HepG2 (cell line): ENCODE measurements at regions not wholly inside any gene's neighbourhood (a gene's known extent, or its start where the extent isn't known, plus 50 kb on each side); places are given as distances from the start of the nearest gene placed in this dataset.

ENCODE experiments used
- FOXJ3 ChIP-seq: sonication (generic); formaldehyde crosslinking; IDR thresholded peaks from 2 replicates; pipeline ENCODE4 v1.4.0; 2020; ENCODE audit warnings: missing genetic modification reagents, mild to moderate bottlenecking, borderline replicate concordance
- GATA4 ChIP-seq: sonication (generic); IDR thresholded peaks from 2 replicates; pipeline ENCODE4 v1.6.1; 2016; ENCODE audit warnings: antibody characterized with exemption, low read depth, borderline replicate concordance
- MXI1 ChIP-seq: IDR thresholded peaks from 3 replicates; pipeline ENCODE4 v1.6.1; 2012; ENCODE audit warnings: low read depth, low read length, inconsistent platforms, borderline replicate concordance
- SOX5 ChIP-seq: IDR thresholded peaks from 2 replicates; pipeline ENCODE4 v1.6.1; 2016; ENCODE audit warnings: borderline replicate concordance
- TFDP1 ChIP-seq: IDR thresholded peaks from 2 replicates; pipeline ENCODE4 v1.6.1; 2016; ENCODE audit warnings: missing compliant biosample characterization, missing genetic modification reagents, borderline replicate concordance
- ZEB1 ChIP-seq: IDR thresholded peaks from 2 replicates; pipeline ENCODE4 v1.6.1; 2012; ENCODE audit warnings: mild to moderate bottlenecking, low read depth, inconsistent platforms; ENCODE audit not compliant: insufficient replicate concordance
- TF ChIP-seq, protein P1 (sequence below): sonication (generic); formaldehyde crosslinking; IDR thresholded peaks from 2 replicates; pipeline ENCODE4 v1.8.1; 2023; ENCODE audit warnings: mild to moderate bottlenecking, missing genetic modification reagents, borderline replicate concordance
- TF ChIP-seq, protein P2 (sequence below): sonication (generic); formaldehyde crosslinking; IDR thresholded peaks from 2 replicates; pipeline ENCODE4 v1.5.1; 2020; ENCODE audit warnings: mild to moderate bottlenecking, missing genetic modification reagents, moderate library complexity
- TF ChIP-seq, protein P3 (sequence below): sonication (generic); formaldehyde crosslinking; IDR thresholded peaks from 2 replicates; pipeline ENCODE4 v1.5.1; 2020; ENCODE audit warnings: mild to moderate bottlenecking, missing genetic modification reagents, moderate library complexity

GRCh38 chr7:46153951-46154787 is 233.1 kb upstream of the IGFBP3 start (continued):
- TF ChIP-seq MXI1 = peak; percentile 41; the same call in 1 of the 3 replicates
- no peak for TF ChIP-seq GATA4
- TF ChIP-seq, protein P1, sequence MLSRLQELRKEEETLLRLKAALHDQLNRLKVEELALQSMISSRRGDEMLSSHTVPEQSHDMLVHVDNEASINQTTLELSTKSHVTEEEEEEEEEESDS (CRISPR knock-in tag) = no peak
- TF ChIP-seq, protein P2, sequence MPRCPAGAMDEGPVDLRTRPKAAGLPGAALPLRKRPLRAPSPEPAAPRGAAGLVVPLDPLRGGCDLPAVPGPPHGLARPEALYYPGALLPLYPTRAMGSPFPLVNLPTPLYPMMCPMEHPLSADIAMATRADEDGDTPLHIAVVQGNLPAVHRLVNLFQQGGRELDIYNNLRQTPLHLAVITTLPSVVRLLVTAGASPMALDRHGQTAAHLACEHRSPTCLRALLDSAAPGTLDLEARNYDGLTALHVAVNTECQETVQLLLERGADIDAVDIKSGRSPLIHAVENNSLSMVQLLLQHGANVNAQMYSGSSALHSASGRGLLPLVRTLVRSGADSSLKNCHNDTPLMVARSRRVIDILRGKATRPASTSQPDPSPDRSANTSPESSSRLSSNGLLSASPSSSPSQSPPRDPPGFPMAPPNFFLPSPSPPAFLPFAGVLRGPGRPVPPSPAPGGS (CRISPR knock-in tag) = no peak
- no peak for TF ChIP-seq TFDP1 (CRISPR knock-in tag)
- TF ChIP-seq SOX5 (CRISPR knock-in tag) = peak; percentile 67
- TF ChIP-seq, protein P3, sequence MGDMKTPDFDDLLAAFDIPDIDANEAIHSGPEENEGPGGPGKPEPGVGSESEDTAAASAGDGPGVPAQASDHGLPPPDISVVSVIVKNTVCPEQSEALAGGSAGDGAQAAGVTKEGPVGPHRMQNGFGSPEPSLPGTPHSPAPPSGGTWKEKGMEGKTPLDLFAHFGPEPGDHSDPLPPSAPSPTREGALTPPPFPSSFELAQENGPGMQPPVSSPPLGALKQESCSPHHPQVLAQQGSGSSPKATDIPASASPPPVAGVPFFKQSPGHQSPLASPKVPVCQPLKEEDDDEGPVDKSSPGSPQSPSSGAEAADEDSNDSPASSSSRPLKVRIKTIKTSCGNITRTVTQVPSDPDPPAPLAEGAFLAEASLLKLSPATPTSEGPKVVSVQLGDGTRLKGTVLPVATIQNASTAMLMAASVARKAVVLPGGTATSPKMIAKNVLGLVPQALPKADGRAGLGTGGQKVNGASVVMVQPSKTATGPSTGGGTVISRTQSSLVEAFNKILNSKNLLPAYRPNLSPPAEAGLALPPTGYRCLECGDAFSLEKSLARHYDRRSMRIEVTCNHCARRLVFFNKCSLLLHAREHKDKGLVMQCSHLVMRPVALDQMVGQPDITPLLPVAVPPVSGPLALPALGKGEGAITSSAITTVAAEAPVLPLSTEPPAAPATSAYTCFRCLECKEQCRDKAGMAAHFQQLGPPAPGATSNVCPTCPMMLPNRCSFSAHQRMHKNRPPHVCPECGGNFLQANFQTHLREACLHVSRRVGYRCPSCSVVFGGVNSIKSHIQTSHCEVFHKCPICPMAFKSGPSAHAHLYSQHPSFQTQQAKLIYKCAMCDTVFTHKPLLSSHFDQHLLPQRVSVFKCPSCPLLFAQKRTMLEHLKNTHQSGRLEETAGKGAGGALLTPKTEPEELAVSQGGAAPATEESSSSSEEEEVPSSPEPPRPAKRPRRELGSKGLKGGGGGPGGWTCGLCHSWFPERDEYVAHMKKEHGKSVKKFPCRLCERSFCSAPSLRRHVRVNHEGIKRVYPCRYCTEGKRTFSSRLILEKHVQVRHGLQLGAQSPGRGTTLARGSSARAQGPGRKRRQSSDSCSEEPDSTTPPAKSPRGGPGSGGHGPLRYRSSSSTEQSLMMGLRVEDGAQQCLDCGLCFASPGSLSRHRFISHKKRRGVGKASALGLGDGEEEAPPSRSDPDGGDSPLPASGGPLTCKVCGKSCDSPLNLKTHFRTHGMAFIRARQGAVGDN (CRISPR knock-in tag) = peak; percentile 15; the same call in 1 of the 2 replicates
- no peak for TF ChIP-seq ZEB1
- TF ChIP-seq FOXJ3 (CRISPR knock-in tag) = peak; percentile 35; the same call in 1 of the 2 replicates
